Erythroblast (primary cell): ENCODE measurements at regions not wholly inside any gene's neighbourhood (a gene's known extent, or its start where the extent isn't known, plus 50 kb on each side); places are given as distances from the start of the nearest gene placed in this dataset.

ENCODE experiments used
- GATA1 ChIP-seq: IDR thresholded peaks from 2 replicates; pipeline ENCODE4 v1.6.1; 2011; ENCODE audit warnings: low read depth, mild to moderate bottlenecking, control low read depth, low read length, moderate library complexity
- POLR2A ChIP-seq: IDR thresholded peaks from 2 replicates; pipeline ENCODE4 v1.6.1; 2011; ENCODE audit warnings: mild to moderate bottlenecking, low read length

GRCh38 chr17:79153367-79154130 lies 78.9 kb downstream of the ENGASE start:
- TF ChIP-seq POLR2A (no peak), GATA1 (no peak)
